Renal pelvis (tissue), 1 donor: ENCODE measurements at regions not wholly inside any gene's neighbourhood (a gene's known extent, or its start where the extent isn't known, plus 50 kb on each side); places are given as distances from the start of the nearest gene placed in this dataset.
"Not testable (repeated sequence)": the region's sequence is repeated elsewhere in the genome, so short reads cannot be mapped to it uniquely, and the experiment has no call there.

Experiments
- DNase-seq: peaks from one replicate; pipeline ENCODE4 v3.0.0-alpha.2; 2013

GRCh38 chr3:152581951-152582350, 253.0 kb upstream of the P2RY1 start:
- DNase-seq = no peak

GRCh38 chr3:152583963-152584362, 251.0 kb upstream of the P2RY1 start:
- DNase-seq = peak; percentile 14

- no peak for DNase-seq
Measured at GRCh38 chr3:152586974-152587373, 248.0 kb upstream of the P2RY1 start.

GRCh38 chr3:152587861-152588260, 247.1 kb upstream of the P2RY1 start:
- DNase-seq = no peak

- no peak for DNase-seq
Measured at GRCh38 chr3:152589644-152590043, 245.3 kb upstream of the P2RY1 start.

GRCh38 chr3:152591515-152591914, 243.4 kb upstream of the P2RY1 start:
- no peak for DNase-seq

GRCh38 chr3:152593242-152593641, 241.7 kb upstream of the P2RY1 start:
- no peak for DNase-seq

- DNase-seq = peak; percentile 83
Measured at GRCh38 chr3:152595975-152596821, 238.7 kb upstream of the P2RY1 start.

- not testable (repeated sequence) for DNase-seq
Measured at GRCh38 chr3:152596832-152597231, 238.1 kb upstream of the P2RY1 start.

GRCh38 chr3:152606146-152606545, 228.8 kb upstream of the P2RY1 start:
- no peak for DNase-seq

GRCh38 chr3:152607179-152607578, 227.8 kb upstream of the P2RY1 start:
- no peak for DNase-seq

GRCh38 chr3:152608696-152609594, 226.0 kb upstream of the P2RY1 start:
- no peak for DNase-seq

- no peak for DNase-seq
Measured at GRCh38 chr3:152609891-152610290, 225.0 kb upstream of the P2RY1 start.

GRCh38 chr3:152610622-152611021, 224.3 kb upstream of the P2RY1 start:
- no peak for DNase-seq

GRCh38 chr3:152611905-152612304, 223.0 kb upstream of the P2RY1 start:
- no peak for DNase-seq

- no peak for DNase-seq
Measured at GRCh38 chr3:152613851-152614250, 221.1 kb upstream of the P2RY1 start.

- no peak for DNase-seq
Measured at GRCh38 chr3:152615681-152616080, 219.2 kb upstream of the P2RY1 start.

GRCh38 chr3:152617609-152618008, 217.3 kb upstream of the P2RY1 start:
- DNase-seq = no peak

- no peak for DNase-seq
Measured at GRCh38 chr3:152618529-152618928, 216.4 kb upstream of the P2RY1 start.

GRCh38 chr3:152619691-152620090, 215.2 kb upstream of the P2RY1 start:
- DNase-seq = no peak

- no peak for DNase-seq
Measured at GRCh38 chr3:152620395-152620794, 214.5 kb upstream of the P2RY1 start.

GRCh38 chr3:152621006-152621868, 213.7 kb upstream of the P2RY1 start:
- no peak for DNase-seq
